ENCODE measurements at regions not wholly inside any gene's neighbourhood (a gene's known extent, or its start where the extent isn't known, plus 50 kb on each side); places are given as distances from the start of the nearest gene placed in this dataset.

- TF ChIP-seq CTCF (conservative IDR thresholded peaks at IDR 0.05; ENCODE audit: low read length) (no peak), EZH2phosphoT487 (IDR thresholded peaks at IDR 0.05; ENCODE audit: borderline replicate concordance, low read depth, low read length) (no peak)
Observed at GRCh38 chr3:76733073-76733759, 306.7 kb upstream of the ROBO2 start.
